ENCODE measurements at regions not wholly inside any gene's neighbourhood (a gene's known extent, or its start where the extent isn't known, plus 50 kb on each side); places are given as distances from the start of the nearest gene placed in this dataset.

DNA sequence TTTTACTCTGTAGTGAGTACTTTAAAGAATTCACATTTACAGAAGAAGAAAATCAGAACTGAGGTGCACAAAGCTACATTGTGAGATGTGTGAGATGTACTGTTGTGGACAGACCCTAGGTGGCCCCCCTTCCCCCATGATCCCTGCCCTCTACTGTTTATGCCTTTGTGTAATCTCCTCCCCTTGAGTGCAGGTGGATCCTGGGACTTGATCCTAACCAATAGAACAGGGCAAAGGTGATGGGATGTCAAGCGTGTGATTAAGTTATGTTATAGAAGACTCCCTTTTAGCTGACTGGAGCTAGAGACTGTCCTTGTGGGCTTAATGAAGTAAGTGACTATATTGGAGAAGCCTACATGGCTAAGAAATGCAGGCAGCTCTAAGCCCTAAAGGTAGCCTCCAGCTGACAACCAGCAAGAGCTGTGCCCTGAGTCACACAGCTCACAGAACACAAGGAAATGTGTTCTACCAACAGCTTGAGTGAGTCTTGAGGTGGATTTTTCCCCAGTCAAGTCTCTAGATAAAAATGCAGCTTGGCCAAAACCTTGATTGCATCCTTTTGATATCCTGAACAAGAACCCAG lies 225.2 kb upstream of the LEF1 start:
- Histone ChIP-seq H3K4me3 (ENCODE audit: low read length) (no peak overlapping the region), H3K27ac (ENCODE audit: low read length) (no peak overlapping the region), H3K36me3 (ENCODE audit: control insufficient read depth, insufficient read depth, low read length) (no peaks in the 10 kb centered on the region), H3K27me3 (ENCODE audit: control insufficient read depth, insufficient read depth, low read length) (no peaks in the 10 kb centered on the region), H3K9me3 (ENCODE audit: control insufficient read depth, insufficient read depth, low read length) (no peaks in the 10 kb centered on the region), H3K4me1 (ENCODE audit: control insufficient read depth, insufficient read depth, low read length) (0 out of 2 replicates have a peak, but pooled peaks cover 2% of the 10 kb centered on the region)
- no peak for DNase-seq (ENCODE audit: low read depth, low spot score)
- no CpG with 5 or more reads among the region's 1 CpG for WGBS (ENCODE audit: insufficient coverage, insufficient read length)

DNA sequence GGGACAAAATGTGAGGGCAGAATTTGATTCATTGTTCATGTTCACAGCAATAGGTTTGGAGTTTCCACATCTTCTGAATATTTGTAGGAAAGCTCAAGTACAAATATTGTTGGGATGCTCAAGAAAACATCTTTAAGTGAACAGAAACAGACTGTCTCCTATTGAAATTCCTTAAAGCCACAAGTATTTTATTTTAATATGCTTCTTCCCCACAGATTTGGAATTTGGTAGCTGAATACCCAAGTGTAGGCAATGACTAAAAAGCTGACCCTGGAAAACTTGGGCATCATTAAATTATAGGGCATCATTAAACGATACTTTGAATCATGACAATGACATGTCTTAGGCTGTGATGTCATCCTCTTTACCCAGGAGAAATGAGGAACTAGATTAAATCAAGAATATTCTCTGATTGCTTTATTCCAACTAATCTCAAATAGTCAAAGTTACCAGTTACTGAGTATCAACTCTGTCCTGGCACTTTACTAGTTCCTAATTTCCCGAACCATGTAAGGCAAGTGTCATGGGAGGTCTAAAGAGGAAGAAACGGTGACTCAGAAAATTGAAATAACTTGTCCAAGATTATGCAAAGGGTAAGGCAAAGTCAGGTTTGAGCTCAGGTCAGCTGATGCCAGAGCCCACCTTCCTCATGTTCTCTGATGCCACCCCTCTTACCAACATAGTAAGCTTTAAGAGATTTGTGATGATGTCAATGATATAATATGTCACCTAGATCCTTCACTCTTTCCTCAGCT lies 223.1 kb upstream of the LEF1 start:
- Histone ChIP-seq H3K27me3 (ENCODE audit: control insufficient read depth, insufficient read depth, low read length) (no peaks in the 10 kb centered on the region), H3K4me3 (ENCODE audit: low read length) (no peak overlapping the region), H3K36me3 (ENCODE audit: control insufficient read depth, insufficient read depth, low read length) (no peaks in the 10 kb centered on the region), H3K4me1 (ENCODE audit: control insufficient read depth, insufficient read depth, low read length) (no peaks in the 10 kb centered on the region), H3K9me3 (ENCODE audit: control insufficient read depth, insufficient read depth, low read length) (no peaks in the 10 kb centered on the region), H3K27ac (ENCODE audit: low read length) (no peak overlapping the region)
- no peak for DNase-seq (ENCODE audit: low read depth, low spot score)
- WGBS (ENCODE audit: insufficient coverage, insufficient read length), result no CpG with 5 or more reads among the region's 3 CpGs

DNA sequence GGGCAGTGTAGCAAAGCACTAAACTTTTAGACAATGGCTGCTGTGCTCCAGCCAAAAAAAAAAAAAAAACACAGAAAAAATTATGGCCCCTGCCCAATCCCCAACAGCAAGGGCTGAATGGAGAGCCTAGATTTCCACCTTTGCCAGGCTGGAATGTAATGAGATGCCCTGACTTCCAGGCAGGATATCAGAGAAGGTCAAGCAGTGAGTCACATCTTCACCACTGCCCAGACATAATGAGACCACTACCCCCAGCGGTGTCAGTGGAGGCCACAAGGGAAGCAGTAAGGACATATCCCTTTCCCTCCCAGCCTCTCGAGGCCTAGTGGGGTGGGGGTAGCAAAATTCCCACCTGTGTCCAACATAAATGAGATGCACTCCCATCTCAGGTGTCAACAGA lies 216.3 kb upstream of the LEF1 start:
- no CpG with 5 or more reads among the region's 2 CpGs for WGBS (ENCODE audit: insufficient coverage, insufficient read length)

DNA sequence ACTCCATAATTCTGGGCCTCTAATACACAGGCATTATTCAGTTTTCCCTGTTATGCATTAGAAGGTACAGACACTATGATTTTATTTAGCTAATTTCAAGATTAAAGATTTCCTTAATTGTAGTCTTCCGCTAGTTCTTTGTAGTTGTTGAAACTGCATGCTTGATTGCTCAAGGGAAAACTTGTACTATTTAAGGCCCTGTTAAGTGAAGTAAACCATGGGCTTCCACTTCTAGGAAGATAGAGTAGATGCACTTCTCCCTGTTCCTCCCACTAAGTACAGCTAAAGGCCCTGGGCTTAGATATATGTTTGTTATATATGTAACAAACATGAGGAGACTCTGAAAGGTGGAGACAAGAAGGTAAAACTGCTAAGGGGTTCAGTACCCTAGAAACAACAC lies 215.8 kb upstream of the LEF1 start:
- H3K36me3 ChIP-seq (ENCODE audit: control insufficient read depth, insufficient read depth, low read length), result no peaks in the 10 kb centered on the region
- DNase-seq (ENCODE audit: low read depth, low spot score), result no peak
- no peak overlapping the region for H3K27ac ChIP-seq (ENCODE audit: low read length)
- no peaks in the 10 kb centered on the region for H3K27me3 ChIP-seq (ENCODE audit: control insufficient read depth, insufficient read depth, low read length)
- H3K4me1 ChIP-seq (ENCODE audit: control insufficient read depth, insufficient read depth, low read length), result no peaks in the 10 kb centered on the region
- no peak overlapping the region for H3K4me3 ChIP-seq (ENCODE audit: low read length)
- no CpG with 5 or more reads among the region's 1 CpG for WGBS (ENCODE audit: insufficient coverage, insufficient read length)
- no peaks in the 10 kb centered on the region for H3K9me3 ChIP-seq (ENCODE audit: control insufficient read depth, insufficient read depth, low read length)

More for the DNA sequence above, 216.3 kb upstream of the LEF1 start:
- no peak for DNase-seq (ENCODE audit: low read depth, low spot score)
- Histone ChIP-seq H3K4me1 (ENCODE audit: control insufficient read depth, insufficient read depth, low read length) (no peaks in the 10 kb centered on the region), H3K4me3 (ENCODE audit: low read length) (no peak overlapping the region), H3K27me3 (ENCODE audit: control insufficient read depth, insufficient read depth, low read length) (no peaks in the 10 kb centered on the region), H3K36me3 (ENCODE audit: control insufficient read depth, insufficient read depth, low read length) (no peaks in the 10 kb centered on the region), H3K27ac (ENCODE audit: low read length) (no peak overlapping the region), H3K9me3 (ENCODE audit: control insufficient read depth, insufficient read depth, low read length) (no peaks in the 10 kb centered on the region)

DNA sequence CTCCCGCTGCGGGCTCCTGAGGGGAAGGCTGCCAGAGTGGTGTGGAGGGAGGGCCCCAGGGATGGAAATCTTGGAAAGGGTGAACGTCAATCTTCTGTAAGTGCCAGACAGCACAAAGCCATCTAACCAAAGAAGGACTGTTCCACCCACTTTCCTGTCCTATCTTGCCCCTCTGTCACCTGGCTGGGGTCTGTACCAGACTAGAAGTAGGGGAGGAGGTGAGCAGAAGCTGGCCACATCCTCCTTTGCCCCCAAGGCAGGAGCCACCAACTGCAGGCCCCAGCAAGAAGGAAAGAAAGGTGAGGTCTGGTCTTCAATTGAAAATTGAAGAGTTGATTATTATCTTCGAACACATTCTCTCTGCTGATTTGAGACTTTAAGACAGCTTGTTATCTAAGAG lies 214.4 kb upstream of the LEF1 start:
- WGBS (ENCODE audit: insufficient coverage, insufficient read length), result no CpG with 5 or more reads among the region's 4 CpGs
- H3K27ac ChIP-seq (ENCODE audit: low read length), result no peak overlapping the region

DNA sequence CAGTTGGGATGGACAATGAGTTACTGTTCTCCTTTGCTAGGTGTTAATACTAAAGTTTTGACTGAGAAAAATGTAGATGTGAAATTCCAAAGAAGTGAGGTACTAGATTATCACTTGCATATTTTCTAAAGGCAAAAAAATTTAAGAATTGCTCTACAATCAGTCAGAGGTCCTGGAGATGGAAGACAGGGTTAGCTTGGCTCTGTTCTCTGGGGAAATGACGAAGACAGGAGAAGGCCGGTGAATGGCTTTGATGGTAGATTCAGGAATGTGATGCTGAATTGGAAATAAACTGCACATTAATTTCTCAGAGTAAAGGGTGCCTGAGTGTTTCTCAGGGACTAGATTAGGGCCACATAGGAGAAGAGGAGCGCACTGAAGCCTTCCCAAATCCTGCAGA lies 214.0 kb upstream of the LEF1 start:
- Histone ChIP-seq H3K4me3 (ENCODE audit: low read length) (no peak overlapping the region), H3K36me3 (ENCODE audit: control insufficient read depth, insufficient read depth, low read length) (no peaks in the 10 kb centered on the region), H3K9me3 (ENCODE audit: control insufficient read depth, insufficient read depth, low read length) (no peaks in the 10 kb centered on the region), H3K27ac (ENCODE audit: low read length) (no peak overlapping the region), H3K4me1 (ENCODE audit: control insufficient read depth, insufficient read depth, low read length) (no peaks in the 10 kb centered on the region), H3K27me3 (ENCODE audit: control insufficient read depth, insufficient read depth, low read length) (no peaks in the 10 kb centered on the region)
- no CpG with 5 or more reads among the region's 3 CpGs for WGBS (ENCODE audit: insufficient coverage, insufficient read length)
- no peak for DNase-seq (ENCODE audit: low read depth, low spot score)

More for the DNA sequence above, 214.4 kb upstream of the LEF1 start:
- H3K27me3 ChIP-seq (ENCODE audit: control insufficient read depth, insufficient read depth, low read length), result no peaks in the 10 kb centered on the region
- H3K4me1 ChIP-seq (ENCODE audit: control insufficient read depth, insufficient read depth, low read length), result no peaks in the 10 kb centered on the region
- H3K9me3 ChIP-seq (ENCODE audit: control insufficient read depth, insufficient read depth, low read length), result no peaks in the 10 kb centered on the region
- no peak overlapping the region for H3K4me3 ChIP-seq (ENCODE audit: low read length)
- H3K36me3 ChIP-seq (ENCODE audit: control insufficient read depth, insufficient read depth, low read length), result no peaks in the 10 kb centered on the region
- no peak for DNase-seq (ENCODE audit: low read depth, low spot score)

DNA sequence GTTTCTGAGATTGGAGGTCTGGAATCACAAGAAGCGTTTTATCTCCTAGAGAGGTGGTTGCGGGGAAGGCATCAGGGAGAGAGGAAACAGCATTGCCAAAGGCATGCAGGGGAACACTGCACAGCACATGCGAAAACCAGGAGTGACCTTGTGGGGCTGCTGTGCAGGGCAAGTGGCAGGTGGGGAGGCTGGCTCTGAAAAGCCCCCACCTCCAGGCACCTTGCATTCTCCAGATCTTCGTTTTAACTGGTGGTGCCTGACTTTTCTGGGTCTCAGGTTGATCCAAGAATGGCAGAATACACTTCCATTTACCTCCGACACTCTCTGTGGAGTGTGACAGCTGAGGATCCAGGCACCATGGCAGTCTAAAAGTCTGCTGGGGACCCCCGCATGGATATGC lies 209.4 kb upstream of the LEF1 start:
- no CpG with 5 or more reads among the region's 6 CpGs for WGBS (ENCODE audit: insufficient coverage, insufficient read length)
- no peaks in the 10 kb centered on the region for H3K36me3 ChIP-seq (ENCODE audit: control insufficient read depth, insufficient read depth, low read length)
- no peaks in the 10 kb centered on the region for H3K4me1 ChIP-seq (ENCODE audit: control insufficient read depth, insufficient read depth, low read length)
- H3K27me3 ChIP-seq (ENCODE audit: control insufficient read depth, insufficient read depth, low read length), result no peaks in the 10 kb centered on the region
- H3K9me3 ChIP-seq (ENCODE audit: control insufficient read depth, insufficient read depth, low read length), result no peaks in the 10 kb centered on the region
- H3K4me3 ChIP-seq (ENCODE audit: low read length), result no peak overlapping the region
- no peak for DNase-seq (ENCODE audit: low read depth, low spot score)
- H3K27ac ChIP-seq (ENCODE audit: low read length), result no peak overlapping the region

DNA sequence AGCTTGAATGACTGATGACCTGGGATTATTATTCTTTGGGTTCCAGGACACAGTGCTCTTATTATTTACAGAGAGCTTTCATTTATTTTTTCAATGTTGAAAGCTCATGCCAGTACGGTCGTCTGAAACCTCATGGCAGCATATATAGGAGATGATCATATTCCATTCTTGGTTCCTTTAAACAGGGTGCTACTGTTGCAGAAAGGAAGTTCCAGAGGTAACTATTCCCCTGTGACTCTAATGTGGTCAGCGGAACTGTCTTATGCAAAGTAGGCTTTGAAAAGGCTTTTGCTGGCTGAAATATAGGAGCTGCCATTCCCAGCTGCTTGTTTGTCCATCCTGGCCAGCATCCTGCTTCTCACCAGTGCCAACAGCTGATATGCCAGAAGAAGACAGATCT lies 208.3 kb upstream of the LEF1 start:
- H3K36me3 ChIP-seq (ENCODE audit: control insufficient read depth, insufficient read depth, low read length), result no peaks in the 10 kb centered on the region
- no peaks in the 10 kb centered on the region for H3K4me1 ChIP-seq (ENCODE audit: control insufficient read depth, insufficient read depth, low read length)
- no peaks in the 10 kb centered on the region for H3K27me3 ChIP-seq (ENCODE audit: control insufficient read depth, insufficient read depth, low read length)
- no peak overlapping the region for H3K27ac ChIP-seq (ENCODE audit: low read length)
- no peaks in the 10 kb centered on the region for H3K9me3 ChIP-seq (ENCODE audit: control insufficient read depth, insufficient read depth, low read length)
- H3K4me3 ChIP-seq (ENCODE audit: low read length), result no peak overlapping the region
- WGBS (ENCODE audit: insufficient coverage, insufficient read length), result no CpG with 5 or more reads among the region's 3 CpGs
- no peak for DNase-seq (ENCODE audit: low read depth, low spot score)

DNA sequence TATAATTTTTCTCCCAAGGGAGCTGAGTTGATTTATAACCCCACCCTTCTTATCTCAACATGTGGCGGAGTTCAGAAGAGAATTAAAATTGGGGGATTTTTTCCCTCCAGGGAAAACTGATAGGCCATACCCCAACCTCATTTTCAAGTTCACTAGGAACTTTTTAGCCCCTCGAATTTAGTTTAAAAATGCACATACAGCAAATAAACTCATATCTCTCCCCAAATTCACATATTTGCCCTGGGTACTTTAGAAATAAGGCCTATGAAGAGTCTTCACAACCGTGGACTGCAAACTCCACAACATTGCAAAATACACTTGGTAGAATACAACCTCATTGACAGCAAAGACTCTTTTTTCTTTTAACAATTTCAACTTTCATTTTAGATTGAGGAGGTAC lies 206.7 kb upstream of the LEF1 start:
- Histone ChIP-seq H3K9me3 (ENCODE audit: control insufficient read depth, insufficient read depth, low read length) (no peaks in the 10 kb centered on the region), H3K4me3 (ENCODE audit: low read length) (no peak overlapping the region), H3K36me3 (ENCODE audit: control insufficient read depth, insufficient read depth, low read length) (no peaks in the 10 kb centered on the region), H3K27me3 (ENCODE audit: control insufficient read depth, insufficient read depth, low read length) (no peaks in the 10 kb centered on the region), H3K27ac (ENCODE audit: low read length) (no peak overlapping the region), H3K4me1 (ENCODE audit: control insufficient read depth, insufficient read depth, low read length) (no peaks in the 10 kb centered on the region)
- DNase-seq (ENCODE audit: low read depth, low spot score), result no peak
- WGBS (ENCODE audit: insufficient coverage, insufficient read length), result no CpG with 5 or more reads among the region's 3 CpGs

DNA sequence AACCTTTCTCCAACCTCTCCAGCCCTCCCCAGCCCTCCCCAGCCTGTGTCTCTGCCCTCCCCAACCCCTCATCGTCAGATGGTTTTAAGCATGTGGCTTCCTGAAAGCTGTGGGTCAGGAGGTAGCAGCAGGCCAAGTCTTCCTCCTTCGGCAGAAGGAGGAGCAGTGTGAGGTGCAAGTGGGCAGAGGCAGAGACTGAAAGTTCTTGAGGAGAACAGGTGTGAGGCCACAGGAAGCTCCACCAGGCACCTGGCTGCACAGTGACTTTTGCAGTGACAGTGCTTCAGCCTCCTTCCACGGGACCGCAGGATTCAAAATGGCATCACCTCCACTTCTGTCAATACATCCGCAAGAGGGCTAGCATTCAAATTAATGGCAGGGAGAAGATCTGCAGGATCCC lies 203.9 kb upstream of the LEF1 start:
- H3K4me3 ChIP-seq (ENCODE audit: low read length), result no peak overlapping the region
- H3K27me3 ChIP-seq (ENCODE audit: control insufficient read depth, insufficient read depth, low read length), result no peaks in the 10 kb centered on the region
- H3K36me3 ChIP-seq (ENCODE audit: control insufficient read depth, insufficient read depth, low read length), result no peaks in the 10 kb centered on the region
- H3K4me1 ChIP-seq (ENCODE audit: control insufficient read depth, insufficient read depth, low read length), result no peaks in the 10 kb centered on the region
- DNase-seq (ENCODE audit: low read depth, low spot score), result no peak
- WGBS (ENCODE audit: insufficient coverage, insufficient read length), result no CpG with 5 or more reads among the region's 5 CpGs
- H3K27ac ChIP-seq (ENCODE audit: low read length), result no peak overlapping the region
- no peaks in the 10 kb centered on the region for H3K9me3 ChIP-seq (ENCODE audit: control insufficient read depth, insufficient read depth, low read length)

DNA sequence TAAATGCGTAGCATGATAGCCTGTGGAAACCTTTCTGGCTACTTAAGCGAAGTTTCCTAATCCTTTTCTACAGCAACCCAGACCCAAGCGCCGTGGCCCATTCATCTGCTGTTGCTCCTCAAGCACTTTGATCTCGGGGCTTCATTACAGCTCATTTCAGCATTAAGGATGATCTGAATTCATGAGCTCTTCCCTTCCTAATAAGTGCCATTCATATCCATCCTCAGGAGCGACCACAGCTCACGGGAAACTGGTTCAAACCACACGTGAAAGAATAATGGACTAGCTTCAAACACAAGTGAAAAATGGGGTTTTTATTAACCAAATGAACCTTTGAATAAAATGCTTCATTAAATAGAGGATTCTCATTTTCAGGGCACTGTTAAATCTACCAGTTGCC lies 202.6 kb upstream of the LEF1 start:
- no peak overlapping the region for H3K4me3 ChIP-seq (ENCODE audit: low read length)
- H3K36me3 ChIP-seq (ENCODE audit: control insufficient read depth, insufficient read depth, low read length), result no peaks in the 10 kb centered on the region
- DNase-seq (ENCODE audit: low read depth, low spot score), result no peak
- H3K4me1 ChIP-seq (ENCODE audit: control insufficient read depth, insufficient read depth, low read length), result no peaks in the 10 kb centered on the region
- no CpG with 5 or more reads among the region's 8 CpGs for WGBS (ENCODE audit: insufficient coverage, insufficient read length)
- no peaks in the 10 kb centered on the region for H3K27me3 ChIP-seq (ENCODE audit: control insufficient read depth, insufficient read depth, low read length)
- H3K27ac ChIP-seq (ENCODE audit: low read length), result no peak overlapping the region
- H3K9me3 ChIP-seq (ENCODE audit: control insufficient read depth, insufficient read depth, low read length), result no peaks in the 10 kb centered on the region

Data from iPS DF 6.9 (cell line).